Frontal cortex (tissue), 3 donors: ENCODE measurements at regions not wholly inside any gene's neighbourhood (a gene's known extent, or its start where the extent isn't known, plus 50 kb on each side); places are given as distances from the start of the nearest gene placed in this dataset.

Experiments used
- DNase-seq, 2 donors: peaks; one replicate each; pipeline ENCODE4 v3.0.0; 2012; ENCODE audit warnings: low spot score in 2 of 2
- FAIRE-seq: peaks from 2 replicates; lab custom pipeline; 2012; peaks lifted over from hg19 to GRCh38; lab: Jason Lieb, UNC
- donor health status: control.
- donor health status: control.
- donor health status: control.

DNA sequence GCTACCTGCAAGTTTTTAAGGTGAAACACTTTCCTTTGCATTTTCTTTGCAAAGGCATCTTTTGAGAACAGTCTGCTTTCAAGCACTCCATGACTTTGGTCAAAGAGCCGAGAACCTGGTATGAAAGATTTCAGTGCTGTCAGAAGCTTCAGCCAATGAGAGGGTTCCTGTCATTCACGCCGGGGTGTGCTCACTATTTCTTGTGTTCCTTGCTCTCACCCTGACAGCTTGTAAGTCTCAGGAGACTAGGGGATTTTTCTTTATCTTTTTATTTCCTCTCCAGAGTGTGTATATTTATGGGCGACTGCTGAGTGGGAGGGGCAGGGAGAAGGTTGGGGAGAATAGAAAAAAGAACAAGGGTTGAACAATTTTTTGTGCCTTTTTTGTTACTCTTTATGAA lies 334.0 kb downstream of the PSAT1 start:
- FAIRE-seq: no peak

DNA sequence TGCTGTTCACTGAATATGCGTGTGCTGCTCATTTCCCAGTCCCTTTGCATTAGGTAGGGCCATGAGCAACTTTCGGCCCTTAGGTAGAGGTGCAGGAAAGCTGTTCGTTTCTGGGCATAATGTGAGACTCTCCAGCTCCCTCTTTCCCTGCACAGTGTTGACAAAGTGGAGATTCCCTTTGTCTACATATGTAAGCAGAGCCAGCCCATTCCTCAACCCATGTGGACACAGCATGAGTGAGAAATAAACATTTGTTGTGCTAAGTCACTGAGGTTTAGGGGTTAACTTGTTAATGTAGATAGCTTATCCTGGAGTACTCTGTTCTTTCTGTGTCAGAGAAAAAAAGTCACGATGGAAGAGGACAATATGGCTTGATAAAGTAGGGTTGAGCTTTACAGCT lies 343.8 kb downstream of the PSAT1 start:
- FAIRE-seq (no peak), DNase-seq (no peak)

More for the DNA sequence above, 334.0 kb downstream of the PSAT1 start:
- DNase-seq: no peak

DNA sequence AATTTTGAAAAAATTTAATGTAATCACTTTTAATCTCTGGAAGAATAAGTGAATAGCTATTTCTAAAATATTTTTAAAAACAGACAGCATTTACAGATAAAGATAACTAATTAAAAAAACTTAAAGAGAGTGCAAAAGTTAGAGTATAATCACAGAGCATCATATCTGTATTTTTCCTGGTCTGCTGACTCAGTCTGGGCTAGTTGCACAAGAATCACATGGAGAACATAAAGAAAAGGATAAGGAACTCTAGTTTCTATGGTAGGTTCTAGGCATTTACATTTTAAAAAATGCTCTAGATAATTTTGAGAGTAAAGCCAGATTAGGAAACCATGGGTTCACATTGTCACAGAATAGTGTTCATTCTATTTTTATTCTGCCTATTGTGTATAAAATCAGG lies 347.4 kb downstream of the PSAT1 start:
- DNase-seq (no peak), FAIRE-seq (no peak)

DNA sequence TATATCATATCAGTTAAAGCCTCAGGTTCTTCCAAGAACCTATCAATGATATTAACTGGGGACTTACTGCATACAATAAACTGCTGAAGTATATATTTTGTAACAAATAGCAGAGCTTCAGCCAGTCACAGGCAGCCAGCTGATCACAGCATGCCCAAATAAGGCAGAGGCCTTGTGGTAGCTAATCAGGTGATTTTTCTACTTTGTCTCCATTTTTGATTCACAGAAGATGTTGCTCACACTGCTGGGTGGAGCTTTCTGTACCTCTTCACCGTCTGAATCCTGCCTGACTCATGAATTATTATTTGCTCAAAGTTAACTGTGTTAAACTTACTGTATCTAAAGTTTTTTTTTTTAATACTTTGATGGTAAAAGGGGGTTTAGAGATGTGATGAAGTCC lies 357.4 kb downstream of the PSAT1 start:
- DNase-seq (no peak), FAIRE-seq (no peak)

DNA sequence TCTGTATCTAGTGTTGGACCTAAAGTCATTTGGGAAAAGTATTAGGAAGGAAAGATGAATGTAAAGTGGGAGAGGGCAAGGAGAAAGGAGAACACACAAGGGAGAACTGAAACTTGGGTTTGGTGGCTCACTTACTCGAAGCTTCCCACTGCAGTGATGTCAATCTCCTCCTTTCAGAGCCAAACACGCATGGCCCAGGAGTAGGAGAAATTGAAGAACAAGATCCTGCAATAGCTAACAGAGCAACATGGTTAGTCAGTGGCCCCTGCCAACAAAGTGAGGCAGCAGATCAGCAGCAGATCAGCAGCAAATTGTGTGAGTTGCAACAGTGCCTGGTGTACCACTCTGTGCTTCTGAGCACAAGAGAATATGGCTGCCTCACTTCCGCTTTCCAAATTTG lies 366.4 kb downstream of the PSAT1 start:
- DNase-seq: no peak
- FAIRE-seq: no peak

DNA sequence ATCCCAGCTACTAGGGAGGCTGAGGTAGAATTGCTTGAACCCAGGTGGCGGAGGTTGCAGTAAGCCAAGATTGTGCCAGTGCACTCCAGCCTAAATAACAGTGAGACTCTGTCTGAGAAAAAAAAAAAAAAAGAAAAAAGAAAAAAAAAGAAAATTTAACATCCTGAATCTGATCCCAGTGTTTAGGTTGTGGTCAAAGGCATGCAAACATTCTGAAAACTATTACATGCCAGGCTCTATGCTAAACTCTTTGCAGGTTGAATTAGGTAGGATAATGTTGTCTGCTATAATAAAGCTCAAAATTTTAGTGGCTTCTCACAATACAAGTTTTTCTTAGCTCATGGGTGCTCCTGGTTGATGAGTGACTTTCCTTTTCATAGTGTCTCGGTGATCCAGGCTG lies 367.4 kb downstream of the PSAT1 start:
- FAIRE-seq (no peak), DNase-seq (no peak)

DNA sequence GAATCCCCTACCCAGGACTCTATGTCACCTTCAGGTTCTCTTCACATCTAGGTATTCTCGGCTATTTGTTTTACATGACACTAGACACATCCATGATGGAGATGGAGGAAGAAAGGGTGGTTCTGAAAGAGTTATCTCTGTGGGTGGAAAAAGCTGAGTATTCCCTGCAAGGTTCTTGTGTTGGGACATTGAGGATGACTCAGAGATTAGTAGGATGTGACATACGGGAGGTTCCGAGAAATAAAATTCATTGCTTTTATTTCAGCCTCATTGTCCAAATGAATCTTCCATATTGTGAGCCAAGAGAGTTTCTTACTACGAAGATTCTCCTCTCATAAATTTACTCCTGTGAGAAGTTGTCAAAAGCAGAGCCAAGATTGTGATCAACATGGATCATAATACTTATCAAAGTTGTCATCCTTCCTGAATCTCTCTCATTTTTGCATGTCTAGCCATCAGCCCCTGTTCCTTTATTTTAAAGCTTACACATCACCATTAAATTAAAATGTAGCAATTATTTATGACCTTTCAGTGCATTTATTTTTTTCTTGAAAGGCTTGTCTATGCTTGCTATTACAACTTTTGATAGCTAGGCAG lies 370.0 kb downstream of the PSAT1 start:
- FAIRE-seq (no peak), DNase-seq (no peak)

DNA sequence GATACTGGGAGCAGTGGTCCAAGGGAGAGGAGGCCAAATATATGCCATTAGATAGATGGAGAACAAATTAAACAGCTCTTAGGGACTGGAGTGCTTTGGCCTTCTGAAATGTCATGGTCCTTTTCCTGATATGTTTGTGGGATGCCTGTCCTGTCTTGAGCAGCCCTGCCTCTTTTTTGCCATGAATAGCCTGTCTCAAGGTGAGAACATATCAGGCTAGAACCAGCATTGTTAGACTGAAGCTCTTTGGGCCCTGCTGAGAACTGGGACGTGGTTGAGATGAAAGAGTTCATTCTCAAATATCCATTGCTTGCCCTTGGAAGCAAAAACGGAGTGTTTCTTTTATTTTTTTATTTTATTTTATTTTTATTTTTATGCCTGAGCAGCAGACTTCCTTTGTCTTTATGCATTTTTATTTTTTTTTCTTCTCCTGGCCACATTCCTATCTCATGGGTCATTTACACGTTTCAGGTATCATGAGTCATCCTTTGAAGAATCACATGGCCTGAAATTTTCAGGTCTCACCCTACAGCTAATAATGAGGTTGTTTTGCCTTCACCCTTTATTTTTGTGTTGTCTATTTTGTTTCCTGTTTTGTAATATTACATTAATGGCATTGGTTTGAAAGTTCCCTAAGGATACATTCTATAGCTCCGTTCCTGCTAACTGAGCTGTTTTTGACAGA lies 371.4 kb downstream of the PSAT1 start:
- no peak for DNase-seq

DNA sequence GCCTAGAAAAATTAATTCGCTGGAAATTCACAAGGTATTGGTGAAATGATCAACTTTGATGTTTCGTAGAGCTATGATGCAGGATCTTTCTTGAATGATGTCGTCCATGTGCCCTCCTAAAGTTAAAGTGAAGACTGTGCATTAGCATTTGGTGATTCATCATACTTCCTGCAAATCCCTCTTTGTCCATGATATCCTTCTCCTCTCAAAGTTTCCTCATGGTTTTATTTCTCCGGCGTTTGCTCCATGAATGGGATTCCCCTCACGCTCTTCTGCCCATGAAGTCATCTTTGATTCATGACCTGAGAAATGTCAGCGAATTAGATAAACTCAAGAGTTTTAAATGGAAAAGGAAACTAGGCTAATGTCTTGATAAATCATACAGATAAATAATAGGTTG lies 372.7 kb downstream of the PSAT1 start:
- FAIRE-seq: no peak
- DNase-seq: no peak

More for the DNA sequence above, 371.4 kb downstream of the PSAT1 start:
- FAIRE-seq: no peak

DNA sequence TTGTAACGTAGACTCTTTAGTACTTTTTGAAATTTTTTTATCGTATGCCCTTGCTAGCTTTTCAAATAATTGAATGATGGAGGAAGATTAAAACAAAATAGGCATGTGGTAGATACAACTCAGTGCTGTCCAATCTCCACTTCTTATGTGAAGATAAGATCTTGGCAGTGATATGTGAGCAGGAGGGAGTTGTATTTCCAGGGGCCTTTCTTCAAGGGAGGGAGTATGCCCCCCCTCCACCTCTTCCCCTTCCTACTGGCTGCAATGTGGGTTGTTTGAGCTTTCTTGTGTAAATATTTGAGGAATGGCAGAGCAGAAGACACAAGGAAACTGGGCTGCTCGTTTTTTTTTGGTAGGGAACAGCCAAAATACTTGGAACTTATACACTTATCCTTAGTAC lies 374.9 kb downstream of the PSAT1 start:
- DNase-seq: no peak
- FAIRE-seq: no peak

DNA sequence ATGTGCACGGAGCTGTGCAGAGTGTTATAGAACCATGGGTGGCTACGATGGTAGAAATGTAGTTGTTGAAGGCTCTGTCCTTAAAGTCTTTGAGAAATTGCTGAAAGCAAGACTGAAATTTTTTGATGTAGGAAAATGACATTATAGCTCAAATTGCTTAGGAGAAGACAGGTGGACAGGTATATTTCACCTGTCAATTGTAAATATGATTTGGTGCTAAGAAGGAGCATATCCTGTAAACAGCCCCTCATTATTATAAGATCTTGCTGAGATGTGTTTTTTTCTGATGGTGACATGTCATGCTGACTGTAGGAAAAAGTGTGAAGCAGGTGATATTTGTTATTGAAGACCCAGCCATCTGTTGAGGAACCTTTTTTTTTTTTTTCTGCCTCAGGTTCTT lies 377.9 kb downstream of the PSAT1 start:
- DNase-seq (no peak), FAIRE-seq (no peak)

DNA sequence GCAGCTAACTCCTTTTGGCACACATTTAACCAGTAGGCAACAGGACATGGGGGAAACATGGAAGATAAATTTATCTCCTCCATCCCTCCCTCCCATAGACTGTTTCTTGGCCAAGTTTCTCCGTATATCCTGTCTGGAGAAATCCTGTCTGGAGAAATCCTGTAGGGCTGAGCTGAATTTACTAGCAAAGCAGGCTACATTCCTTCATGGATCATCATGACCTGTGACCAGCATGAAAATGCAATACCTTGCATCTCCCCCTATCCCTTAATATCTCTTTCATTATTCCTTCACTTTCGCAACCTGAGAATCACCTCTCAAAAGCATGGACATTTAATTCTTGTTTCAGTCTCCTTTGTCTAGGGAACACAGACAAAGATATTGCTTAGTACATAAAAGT lies 379.1 kb downstream of the PSAT1 start:
- DNase-seq (no peak), FAIRE-seq (no peak)

DNA sequence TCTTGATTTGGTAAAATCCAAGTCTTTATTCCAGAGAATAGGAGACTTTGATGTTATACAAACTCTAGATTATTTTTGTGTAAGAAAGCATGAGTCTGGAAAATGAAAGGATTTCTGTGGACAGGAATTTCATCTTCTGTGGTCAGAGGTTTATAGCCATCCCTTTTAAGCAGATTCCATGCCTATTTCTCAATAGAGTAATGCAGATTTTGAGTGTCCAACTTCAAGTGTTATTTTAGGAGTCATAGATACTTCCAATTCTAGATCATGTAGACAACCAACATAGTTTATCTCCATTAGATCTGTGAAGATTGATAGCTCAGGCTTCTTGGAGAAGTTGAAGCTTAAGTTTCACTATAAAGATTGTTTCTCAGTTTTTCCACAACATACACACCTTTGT lies 379.7 kb downstream of the PSAT1 start:
- DNase-seq (no peak), FAIRE-seq (no peak)

DNA sequence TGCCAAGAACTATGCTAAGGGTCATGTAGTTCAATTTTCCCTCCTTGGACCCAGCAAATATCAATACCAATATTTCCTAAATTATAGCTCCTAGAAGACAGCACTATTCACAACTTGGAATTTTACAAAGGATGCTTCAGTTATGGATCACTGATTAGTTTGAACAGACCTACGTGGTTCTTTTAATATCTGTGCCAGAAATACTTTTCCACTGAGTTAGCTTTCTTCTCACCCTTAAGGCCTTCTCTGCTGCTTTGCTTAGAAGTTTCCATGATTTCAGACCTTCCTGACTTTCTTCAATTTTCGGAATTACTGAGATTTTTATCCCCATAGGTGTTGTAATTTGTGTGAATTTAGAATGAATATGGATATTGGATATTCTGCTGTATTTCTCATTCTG lies 380.4 kb downstream of the PSAT1 start:
- DNase-seq (no peak), FAIRE-seq (no peak)

DNA sequence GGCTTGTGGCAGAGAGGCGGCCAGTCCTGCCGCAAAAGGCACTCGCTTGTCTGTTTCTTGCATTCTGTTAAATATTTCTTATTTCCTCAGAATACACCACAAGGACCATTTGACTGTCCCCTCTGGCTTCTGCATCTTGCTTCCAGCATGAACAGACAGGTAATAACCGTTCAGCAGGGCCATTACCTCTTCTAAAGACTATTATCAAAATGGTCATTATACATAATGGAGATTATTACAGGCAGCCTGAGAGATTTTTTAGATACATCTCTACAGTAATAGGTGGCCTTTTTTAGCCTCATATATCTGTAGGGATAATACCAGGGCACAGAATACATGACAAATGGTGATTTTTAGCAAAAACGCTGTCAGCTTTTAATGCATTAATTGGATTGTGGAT lies 382.0 kb downstream of the PSAT1 start:
- no peak for FAIRE-seq
- no peak for DNase-seq

DNA sequence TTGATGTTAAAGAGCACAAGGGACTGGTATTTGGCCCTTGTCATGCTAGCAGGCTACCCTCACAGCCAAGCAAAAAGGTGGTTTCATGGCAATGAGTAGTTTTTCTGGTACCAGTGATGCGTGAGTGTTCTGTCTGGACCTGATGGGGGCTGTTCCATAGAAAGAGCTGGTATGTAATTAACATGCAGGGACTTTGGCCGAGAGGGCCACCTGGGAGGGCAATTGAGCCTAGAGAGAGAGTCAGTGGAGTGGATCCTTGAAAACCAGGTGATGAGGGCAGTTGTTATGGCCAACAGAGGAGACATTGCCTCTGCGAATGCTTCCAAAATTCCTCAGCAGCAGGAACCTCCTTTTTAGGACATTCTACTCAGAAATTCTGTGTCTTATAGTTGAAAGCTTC lies 383.3 kb downstream of the PSAT1 start:
- FAIRE-seq (no peak), DNase-seq (no peak)

DNA sequence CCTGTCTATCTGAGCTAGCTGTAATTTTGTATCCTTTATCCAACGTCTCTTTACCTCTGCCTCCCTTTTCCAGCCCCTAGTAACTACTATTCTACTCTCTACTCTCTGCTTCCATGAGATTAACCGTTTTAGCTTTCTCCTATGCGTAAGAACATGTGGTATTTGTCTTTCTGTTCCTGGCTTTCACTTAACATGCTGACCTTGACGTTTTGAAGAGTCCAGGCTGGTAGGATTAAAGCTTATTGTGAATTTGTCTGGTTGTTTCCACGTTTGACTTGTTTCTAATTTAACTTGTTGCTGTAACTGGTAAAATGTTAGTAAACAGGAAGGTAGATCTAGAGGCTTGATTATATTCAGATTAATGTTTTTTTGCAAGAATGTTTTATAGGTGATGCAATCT lies 385.3 kb downstream of the PSAT1 start:
- FAIRE-seq (no peak), DNase-seq (no peak)

DNA sequence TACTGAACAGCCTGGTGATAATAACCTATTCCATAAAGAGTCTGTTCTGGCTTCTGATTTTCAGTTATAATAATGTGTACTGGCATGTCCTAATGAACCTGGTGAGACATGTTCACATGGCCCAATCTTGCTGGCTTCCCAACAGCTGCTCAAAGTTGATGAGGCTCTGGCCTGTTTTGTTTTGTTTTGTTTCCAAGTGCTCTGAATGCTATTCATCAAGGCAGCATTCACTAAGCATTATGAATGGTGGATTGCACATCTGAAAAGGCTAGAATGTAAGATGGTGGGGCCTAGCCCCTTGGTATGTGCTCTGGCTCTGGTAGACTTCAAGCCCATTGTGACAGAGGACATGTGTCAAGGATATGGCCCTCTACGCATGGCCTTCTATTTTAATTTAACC lies 388.5 kb downstream of the PSAT1 start:
- DNase-seq: no peak
- no peak for FAIRE-seq

DNA sequence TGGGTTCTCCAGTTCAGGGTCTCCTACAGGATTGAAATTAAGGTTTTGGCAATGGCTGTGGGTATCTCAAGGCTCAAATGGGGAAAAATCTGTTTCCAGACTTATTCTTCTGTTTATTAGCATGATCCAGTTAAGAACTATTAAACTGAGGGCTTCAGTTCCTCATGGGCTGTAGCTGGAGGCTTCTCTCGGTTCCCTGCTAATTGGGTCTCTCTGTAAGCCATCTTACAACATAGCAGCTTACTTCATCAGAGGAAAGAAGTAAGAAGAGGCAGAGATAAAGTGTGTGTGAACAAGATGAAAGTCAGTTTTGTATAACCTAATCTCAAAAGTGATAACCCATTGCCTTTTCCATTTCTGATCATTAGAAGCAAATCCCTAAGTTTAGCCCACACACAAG lies 391.9 kb downstream of the PSAT1 start:
- DNase-seq: no peak
- FAIRE-seq: no peak

DNA sequence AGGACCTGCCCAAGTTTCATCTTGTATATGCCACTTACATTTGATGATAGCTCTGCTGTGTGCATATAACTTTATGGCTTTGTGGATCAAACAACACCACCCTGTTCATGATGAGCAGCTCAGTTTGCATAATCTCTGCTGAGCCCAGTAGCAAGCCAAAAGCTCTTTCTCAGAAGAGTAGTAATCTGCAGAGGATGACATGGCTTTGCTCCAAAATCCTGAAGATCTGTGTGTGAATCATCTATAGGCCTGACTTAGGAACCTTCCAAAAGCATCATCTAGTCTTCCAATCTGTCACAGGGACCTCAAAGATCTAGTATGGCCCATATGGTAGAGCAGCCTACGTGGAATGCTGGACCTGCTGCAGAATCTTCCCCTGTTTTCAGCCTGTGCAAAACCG lies 394.6 kb downstream of the PSAT1 start:
- DNase-seq (no peak), FAIRE-seq (no peak)

DNA sequence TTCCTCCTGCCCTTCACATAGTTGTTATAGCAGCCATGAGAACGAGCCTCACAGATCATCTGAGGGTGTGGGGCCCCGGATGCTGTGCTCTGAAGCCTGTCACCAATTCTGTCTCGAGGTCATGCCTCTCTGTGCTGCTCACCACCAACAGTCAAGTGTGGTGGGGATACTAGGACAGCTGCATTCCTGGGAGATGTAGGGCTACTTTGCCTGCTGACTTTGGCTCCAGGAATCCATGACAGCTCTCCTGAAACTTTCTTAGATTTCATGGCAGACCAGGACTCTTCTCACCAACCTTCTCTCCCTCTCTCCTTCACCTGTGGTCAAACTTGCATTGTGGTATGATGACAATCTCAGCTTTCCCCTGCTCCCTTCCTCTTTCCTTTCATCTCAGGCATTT lies 395.9 kb downstream of the PSAT1 start:
- FAIRE-seq: no peak
- DNase-seq: no peak

DNA sequence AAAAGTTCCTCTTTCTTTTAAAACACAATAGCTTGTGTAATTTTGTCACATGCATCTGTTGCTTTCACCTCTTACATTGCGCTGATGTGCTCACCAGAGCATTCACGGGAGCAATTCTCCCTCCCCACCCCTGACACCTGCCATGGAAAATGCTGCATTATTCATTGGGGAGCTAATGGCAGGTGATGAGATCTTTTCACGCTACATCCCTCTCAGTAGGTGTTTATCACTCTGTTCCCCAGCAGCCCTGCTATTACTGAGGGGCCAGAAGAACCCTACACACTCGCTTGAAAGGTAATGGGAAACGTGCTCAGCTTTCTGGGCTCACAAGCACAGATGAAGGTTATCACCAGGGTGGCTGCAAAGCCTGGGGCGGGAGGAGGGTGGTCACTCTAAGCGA lies 398.0 kb downstream of the PSAT1 start:
- no peak for DNase-seq
- no peak for FAIRE-seq
